ENCODE measurements at regions not wholly inside any gene's neighbourhood (a gene's known extent, or its start where the extent isn't known, plus 50 kb on each side); places are given as distances from the start of the nearest gene placed in this dataset.

DNA sequence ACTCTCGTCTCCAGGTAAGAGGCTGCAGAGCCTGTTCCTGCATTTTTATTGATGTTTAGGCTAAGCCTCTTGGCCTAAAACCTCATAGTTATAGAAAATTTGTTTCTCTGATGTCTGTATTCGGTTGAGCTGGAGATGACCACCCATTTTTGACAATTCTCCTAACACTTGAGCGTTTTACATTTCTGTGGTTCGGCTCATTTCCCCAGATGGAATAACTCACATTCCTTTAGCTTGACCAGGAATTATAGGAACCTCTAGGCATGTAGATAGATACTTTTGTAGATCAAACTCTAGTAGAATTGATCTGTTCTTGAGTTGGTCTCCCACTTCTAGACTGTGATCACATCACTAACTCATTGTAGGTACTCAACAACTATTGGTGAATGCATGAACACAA lies 172.6 kb upstream of the CADM1 start:
- intact Hi-C loops (cut with DNase I) = no loop called here
- H3K9me3 ChIP-seq = no peaks in the 10 kb centered on the region
- no peak for ATAC-seq

GRCh38 chr11:115676206-115676605 lies 172.0 kb upstream of the CADM1 start:
- H3K27me3 ChIP-seq = no peaks in the 10 kb centered on the region
- no peaks in the 10 kb centered on the region for H3K36me3 ChIP-seq
- peaks cover 0 to 11% of the 10 kb centered on the region in 2 donors for H3K4me1 ChIP-seq
- TF ChIP-seq CTCF (IDR thresholded peaks at IDR 0.05) = no peak
- H3K4me3 ChIP-seq = no peak overlapping the region
- intact Hi-C loops (cut with DNase I) = no loop called here
- DNase-seq (no peak), ATAC-seq (no peak)
- H3K9me3 ChIP-seq = no peaks in the 10 kb centered on the region
- H3K27ac ChIP-seq = no peak overlapping the region

More for the DNA sequence above, 172.6 kb upstream of the CADM1 start:
- no peak for DNase-seq
- H3K4me1 ChIP-seq = peaks cover 0 to 11% of the 10 kb centered on the region in 2 donors
- H3K36me3 ChIP-seq = no peaks in the 10 kb centered on the region
- H3K27ac ChIP-seq = no peak overlapping the region
- H3K27me3 ChIP-seq = no peaks in the 10 kb centered on the region
- H3K4me3 ChIP-seq = no peak overlapping the region
- no peak for TF ChIP-seq CTCF (IDR thresholded peaks at IDR 0.05)

DNA sequence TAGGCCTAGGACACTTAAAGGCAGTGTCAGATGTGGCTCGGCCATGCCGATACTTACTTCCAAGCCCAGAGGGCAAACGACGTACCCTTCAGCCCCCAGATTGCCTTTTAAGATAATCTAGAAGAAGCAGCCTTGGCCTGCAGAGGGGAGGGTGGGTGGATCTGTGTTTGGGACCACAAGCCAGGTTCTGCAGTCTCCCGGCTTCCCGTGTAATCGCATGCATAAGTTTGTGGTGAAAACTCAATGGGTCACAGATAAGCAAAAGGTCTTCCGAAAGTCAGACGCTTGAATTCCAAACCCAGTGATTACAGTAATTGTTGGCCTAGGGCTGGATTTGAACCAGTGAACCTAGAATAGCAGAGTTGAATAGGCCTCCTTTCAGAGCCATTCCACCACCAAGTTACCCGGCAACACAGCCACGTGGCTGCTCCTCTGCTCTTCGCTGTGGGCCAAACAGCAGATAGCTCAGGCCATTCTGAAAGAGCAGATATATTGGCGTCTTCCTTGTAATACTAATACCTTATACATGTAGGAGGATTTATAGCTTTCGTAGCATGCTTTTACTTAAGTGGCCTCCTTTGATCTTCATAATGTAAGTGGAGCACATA lies 170.8 kb upstream of the CADM1 start:
- ATAC-seq = no peak
- peaks cover 0 to 7% of the 10 kb centered on the region in 2 donors for H3K27me3 ChIP-seq

GRCh38 chr11:115674176-115674936 lies 170.1 kb upstream of the CADM1 start:
- intact Hi-C loops (cut with DNase I) = no loop called here
- TF ChIP-seq CTCF (IDR thresholded peaks at IDR 0.05) = no peak

More for the DNA sequence above, 170.8 kb upstream of the CADM1 start:
- Histone ChIP-seq H3K27ac (no peak overlapping the region), H3K4me1 (peaks cover 0 to 11% of the 10 kb centered on the region in 2 donors), H3K4me3 (no peak overlapping the region), H3K36me3 (no peaks in the 10 kb centered on the region), H3K9me3 (no peaks in the 10 kb centered on the region)
- intact Hi-C loops (cut with DNase I) = no loop called here
- TF ChIP-seq CTCF (IDR thresholded peaks at IDR 0.05) = no peak
- no peak for DNase-seq

DNA sequence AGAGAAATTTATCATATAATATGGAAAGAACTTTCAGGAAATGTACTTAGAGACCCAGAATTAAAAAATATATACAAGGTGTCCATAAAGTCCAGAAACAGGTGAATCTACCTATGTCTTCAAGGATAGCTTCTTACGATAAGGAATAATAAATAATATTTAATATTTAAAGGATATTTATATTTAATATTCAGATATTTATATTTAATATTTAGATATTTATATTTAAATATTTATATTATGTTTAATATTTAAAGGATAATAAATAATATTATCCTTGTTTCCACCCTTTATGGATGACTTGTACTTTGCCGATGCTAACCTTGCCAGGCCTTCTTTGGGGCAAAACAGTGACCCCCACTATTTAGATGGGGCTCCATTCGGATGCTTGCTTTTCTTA lies 169.5 kb upstream of the CADM1 start:
- no peak for DNase-seq
- Histone ChIP-seq H3K9me3 (no peaks in the 10 kb centered on the region), H3K4me3 (no peak overlapping the region), H3K27ac (no peak overlapping the region), H3K27me3 (peaks cover 0 to 18% of the 10 kb centered on the region in 2 donors), H3K4me1 (peaks cover 0 to 11% of the 10 kb centered on the region in 2 donors), H3K36me3 (no peaks in the 10 kb centered on the region)
- intact Hi-C loops (cut with DNase I) = no loop called here
- no peak for TF ChIP-seq CTCF (IDR thresholded peaks at IDR 0.05)
- no peak for ATAC-seq

More at GRCh38 chr11:115674176-115674936, 170.1 kb upstream of the CADM1 start:
- Histone ChIP-seq H3K4me1 (peaks cover 0 to 11% of the 10 kb centered on the region in 2 donors), H3K27ac (no peak overlapping the region), H3K36me3 (no peaks in the 10 kb centered on the region), H3K9me3 (no peaks in the 10 kb centered on the region), H3K27me3 (peaks cover 0 to 13% of the 10 kb centered on the region in 2 donors), H3K4me3 (no peak overlapping the region)
- ATAC-seq (no peak), DNase-seq (no peak)
